HEK293T (cell line): ENCODE measurements at regions not wholly inside any gene's neighbourhood (a gene's known extent, or its start where the extent isn't known, plus 50 kb on each side); places are given as distances from the start of the nearest gene placed in this dataset.

Source experiments
- FOXA1 ChIP-seq: fragments of 450-650 bp; IDR thresholded peaks from 2 replicates; pipeline ENCODE4 v1.6.1; 2016; ENCODE audit warnings: mild to moderate bottlenecking
- L3MBTL2 ChIP-seq: fragments of 450-650 bp; conservative IDR thresholded peaks from 2 replicates; pipeline ENCODE4 v1.6.1; 2016; ENCODE audit warnings: mild to moderate bottlenecking

DNA sequence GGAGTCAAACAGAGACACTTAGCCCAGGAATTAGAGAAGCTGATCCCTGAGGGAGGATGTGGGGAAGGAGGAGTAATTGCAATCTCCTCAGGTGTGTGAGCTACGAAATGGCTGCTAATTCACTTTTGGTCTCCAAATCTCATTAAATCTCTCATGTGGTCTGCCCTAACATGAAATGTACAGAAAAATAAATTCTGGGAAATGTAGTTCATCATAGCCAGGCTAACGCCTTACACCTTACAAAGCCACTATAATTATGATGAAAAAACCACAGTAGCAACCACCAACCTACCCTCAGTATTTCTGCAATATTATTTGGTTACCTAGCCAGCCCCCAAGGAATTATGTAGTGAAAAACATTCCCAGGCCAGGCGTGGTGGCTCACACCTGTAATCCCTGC lies 354.0 kb downstream of the TMEM167A start:
- no peak for TF ChIP-seq FOXA1
- no peak for TF ChIP-seq L3MBTL2
